GM12864 (cell line): ENCODE measurements at regions not wholly inside any gene's neighbourhood (a gene's known extent, or its start where the extent isn't known, plus 50 kb on each side); places are given as distances from the start of the nearest gene placed in this dataset.
A peak's percentile ranks its signal among the peaks of the same experiment; 100 is the strongest.

Source experiments
- DNase-seq: peaks from one replicate; pipeline ENCODE4 v3.0.0-alpha.2; 2011; ENCODE audit warnings: low read depth
- H3K4me3 ChIP-seq: 2 replicates; pipeline ENCODE4 v1.5.1; 2011; ENCODE audit warnings: mild to moderate bottlenecking, low read depth, low read length, control low read depth
- CTCF ChIP-seq: IDR thresholded peaks from 2 replicates; pipeline ENCODE4 v1.5.1; 2011; ENCODE audit warnings: low read depth, mild to moderate bottlenecking, moderate library complexity, low read length, control low read depth, inconsistent platforms; ENCODE audit errors: missing control alignments

GRCh38 chr2:190769258-190769657 lies 111.4 kb upstream of the GLS start:
- DNase-seq, result no peak
- TF ChIP-seq CTCF, result no peak
- H3K4me3 ChIP-seq, result no peak overlapping the region

GRCh38 chr2:190771726-190772125 lies 108.9 kb upstream of the GLS start:
- TF ChIP-seq CTCF, result no peak

GRCh38 chr2:190780594-190780993 lies 100.0 kb upstream of the GLS start:
- no peak for TF ChIP-seq CTCF
- DNase-seq, result no peak
- H3K4me3 ChIP-seq, result no peak overlapping the region

More at GRCh38 chr2:190771726-190772125, 108.9 kb upstream of the GLS start:
- H3K4me3 ChIP-seq, result no peak overlapping the region
- DNase-seq, result no peak

GRCh38 chr2:190781604-190782198 lies 98.9 kb upstream of the GLS start:
- H3K4me3 ChIP-seq, result no peak overlapping the region
- TF ChIP-seq CTCF, result peak; percentile 52
- DNase-seq, result peak; percentile 26

GRCh38 chr2:190782264-190782663 lies 98.4 kb upstream of the GLS start:
- no peak for TF ChIP-seq CTCF
- no peak overlapping the region for H3K4me3 ChIP-seq
- DNase-seq, result no peak

GRCh38 chr2:190783513-190784263 lies 96.9 kb upstream of the GLS start:
- no peak for DNase-seq
- TF ChIP-seq CTCF, result no peak
- H3K4me3 ChIP-seq, result no peak overlapping the region

GRCh38 chr2:190785334-190785733 lies 95.3 kb upstream of the GLS start:
- no peak for TF ChIP-seq CTCF
- no peak overlapping the region for H3K4me3 ChIP-seq
- DNase-seq, result no peak
